Left lung (tissue), 4 donors: ENCODE measurements at regions not wholly inside any gene's neighbourhood (a gene's known extent, or its start where the extent isn't known, plus 50 kb on each side); places are given as distances from the start of the nearest gene placed in this dataset.
A peak's percentile ranks its signal among the peaks of the same experiment; 100 is the strongest.
"Not testable (repeated sequence)": the region's sequence is repeated elsewhere in the genome, so short reads cannot be mapped to it uniquely, and the experiment has no call there.

ENCODE experiments used
- ATAC-seq: fragments of 200-7000 bp; cut with Tn5 transposase; one replicate; pipeline ENCODE4 v1.9.1; 2020; ENCODE audit warnings: moderate library complexity
- DNase-seq, 4 donors: peaks; one replicate each; pipeline ENCODE4 v3.0.0-alpha.2; 2013 to 2020
- H3K27ac ChIP-seq, 2 donors: fragments of 200-600 bp; sonication (generic) in 1 of 2; one replicate each; pipeline versions ENCODE4 v1.5.0 to v1.8.0; 2020 to 2021
- H3K27me3 ChIP-seq, 2 donors: fragments of 200-600 bp; sonication (generic) in 1 of 2; one replicate each; pipeline versions ENCODE4 v1.5.0 to v1.8.0; 2020 to 2021
- H3K36me3 ChIP-seq, 2 donors: fragments of 200-600 bp; sonication (generic) in 1 of 2; one replicate each; pipeline versions ENCODE4 v1.5.0 to v1.8.0; 2020 to 2021
- H3K4me1 ChIP-seq, 2 donors: fragments of 200-600 bp; one replicate each; pipeline ENCODE4 v1.8.0; 2021
- H3K4me3 ChIP-seq, 2 donors: fragments of 200-600 bp; sonication (generic) in 1 of 2; one replicate each; pipeline versions ENCODE4 v1.5.0 to v1.8.0; 2020 to 2021; ENCODE audit warnings: mild to moderate bottlenecking in 1 of 2
- H3K9me3 ChIP-seq, 2 donors: fragments of 200-600 bp; sonication (generic) in 1 of 2; one replicate each; pipeline versions ENCODE4 v1.5.0 to v1.8.0; 2020 to 2021
- intact Hi-C, 2 donors: fragments of 100-400 bp; cut with DNase I; formaldehyde crosslinking; loops; one replicate each; pipeline versions ENCODE4 v1.11.2 to v1.14.2; 2022
- TF ChIP-seq, protein P1 (sequence below), 2 donors: fragments of 200-600 bp; sonication (generic) in 1 of 2; IDR thresholded peaks; one replicate each; pipeline versions ENCODE4 v1.5.0 to v1.8.0; 2021; ENCODE audit warnings: antibody characterized with exemption in 2 of 2
- donor health status: DM: no; HTN: yes; CAD: no.
- donor health status: DM: no; HTN: no; CAD: no.

DNA sequence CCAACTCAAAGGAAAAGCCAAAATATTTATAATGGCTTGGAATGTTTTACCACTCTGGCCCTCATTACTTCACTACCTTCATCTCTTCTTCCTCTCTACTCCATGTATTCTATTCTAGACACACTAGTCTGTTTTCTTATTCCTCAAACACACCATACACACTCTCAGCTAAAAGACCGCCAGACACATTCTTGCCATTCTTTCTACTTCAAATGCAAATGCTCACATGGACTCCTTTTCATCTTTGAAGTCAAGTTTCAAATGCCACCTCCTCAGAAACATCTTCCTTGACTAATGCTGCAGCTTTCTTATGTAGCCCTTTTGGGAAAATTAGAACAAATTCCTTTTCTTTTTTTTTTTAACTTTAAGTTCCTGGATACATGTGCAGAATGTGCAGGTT lies 412.9 kb upstream of the FMR1 start:
- no peak for ATAC-seq

DNA sequence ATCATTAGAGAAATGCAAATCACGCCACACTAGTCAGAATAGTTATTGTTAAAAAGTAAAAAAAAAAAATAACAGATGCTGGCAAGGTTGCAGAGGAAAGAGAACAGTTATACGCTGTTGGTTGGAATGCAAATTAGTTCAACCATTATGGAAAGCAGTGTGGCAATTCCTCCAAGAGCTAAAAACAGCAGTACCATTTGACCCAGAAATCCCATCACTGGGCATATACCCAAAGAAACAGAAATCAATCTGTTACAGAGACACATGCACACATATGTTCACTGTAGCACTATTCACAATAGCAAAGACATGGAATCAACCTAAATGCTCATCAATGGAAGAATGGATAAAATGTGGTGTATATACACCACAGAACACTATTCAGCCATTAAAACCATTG lies 388.7 kb upstream of the FMR1 start:
- DNase-seq = no peak
- Histone ChIP-seq H3K4me3 (no peak overlapping the region), H3K27ac (no peak overlapping the region), H3K4me1 (no peaks in the 10 kb centered on the region), H3K36me3 (no peaks in the 10 kb centered on the region), H3K9me3 (no peaks in the 10 kb centered on the region), H3K27me3 (no peaks in the 10 kb centered on the region)
- TF ChIP-seq, protein P1, sequence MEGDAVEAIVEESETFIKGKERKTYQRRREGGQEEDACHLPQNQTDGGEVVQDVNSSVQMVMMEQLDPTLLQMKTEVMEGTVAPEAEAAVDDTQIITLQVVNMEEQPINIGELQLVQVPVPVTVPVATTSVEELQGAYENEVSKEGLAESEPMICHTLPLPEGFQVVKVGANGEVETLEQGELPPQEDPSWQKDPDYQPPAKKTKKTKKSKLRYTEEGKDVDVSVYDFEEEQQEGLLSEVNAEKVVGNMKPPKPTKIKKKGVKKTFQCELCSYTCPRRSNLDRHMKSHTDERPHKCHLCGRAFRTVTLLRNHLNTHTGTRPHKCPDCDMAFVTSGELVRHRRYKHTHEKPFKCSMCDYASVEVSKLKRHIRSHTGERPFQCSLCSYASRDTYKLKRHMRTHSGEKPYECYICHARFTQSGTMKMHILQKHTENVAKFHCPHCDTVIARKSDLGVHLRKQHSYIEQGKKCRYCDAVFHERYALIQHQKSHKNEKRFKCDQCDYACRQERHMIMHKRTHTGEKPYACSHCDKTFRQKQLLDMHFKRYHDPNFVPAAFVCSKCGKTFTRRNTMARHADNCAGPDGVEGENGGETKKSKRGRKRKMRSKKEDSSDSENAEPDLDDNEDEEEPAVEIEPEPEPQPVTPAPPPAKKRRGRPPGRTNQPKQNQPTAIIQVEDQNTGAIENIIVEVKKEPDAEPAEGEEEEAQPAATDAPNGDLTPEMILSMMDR (IDR thresholded peaks at IDR 0.05) = no peak
- intact Hi-C loops = no loop called here
- ATAC-seq = no peak

More for the DNA sequence above, 412.9 kb upstream of the FMR1 start:
- H3K36me3 ChIP-seq = no peaks in the 10 kb centered on the region
- no peak overlapping the region for H3K27ac ChIP-seq
- TF ChIP-seq, protein P1 (IDR thresholded peaks at IDR 0.05) = no peak
- intact Hi-C loops = no loop called here
- no peaks in the 10 kb centered on the region for H3K9me3 ChIP-seq
- H3K4me1 ChIP-seq = no peaks in the 10 kb centered on the region
- no peak overlapping the region for H3K4me3 ChIP-seq
- DNase-seq = no peak
- H3K27me3 ChIP-seq = no peaks in the 10 kb centered on the region

DNA sequence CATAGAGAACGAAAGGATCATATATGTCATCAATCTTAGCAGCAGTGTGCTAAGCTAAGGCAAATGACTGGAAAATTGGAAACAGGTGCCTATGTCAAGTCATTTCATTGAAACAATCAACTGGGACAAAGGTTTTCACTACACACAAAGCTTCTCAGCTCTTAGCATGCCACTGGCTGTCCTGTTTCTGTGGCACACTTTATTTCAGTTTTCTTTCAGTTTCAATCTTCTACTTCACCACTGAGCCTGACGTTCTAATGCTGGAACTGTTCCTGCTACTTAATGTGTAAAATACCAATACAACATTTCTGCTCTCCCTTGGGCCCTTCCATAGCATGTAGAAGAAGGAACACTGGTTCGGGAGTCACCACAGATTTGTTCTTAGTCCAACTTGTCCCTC lies 378.3 kb upstream of the FMR1 start:
- ATAC-seq = no peak
- Histone ChIP-seq H3K4me3 (no peak overlapping the region), H3K27me3 (no peaks in the 10 kb centered on the region), H3K27ac (no peak overlapping the region), H3K36me3 (no peaks in the 10 kb centered on the region), H3K4me1 (no peaks in the 10 kb centered on the region), H3K9me3 (no peaks in the 10 kb centered on the region)
- DNase-seq = no peak
- TF ChIP-seq, protein P1 (IDR thresholded peaks at IDR 0.05) = no peak
- intact Hi-C loops = no loop called here

DNA sequence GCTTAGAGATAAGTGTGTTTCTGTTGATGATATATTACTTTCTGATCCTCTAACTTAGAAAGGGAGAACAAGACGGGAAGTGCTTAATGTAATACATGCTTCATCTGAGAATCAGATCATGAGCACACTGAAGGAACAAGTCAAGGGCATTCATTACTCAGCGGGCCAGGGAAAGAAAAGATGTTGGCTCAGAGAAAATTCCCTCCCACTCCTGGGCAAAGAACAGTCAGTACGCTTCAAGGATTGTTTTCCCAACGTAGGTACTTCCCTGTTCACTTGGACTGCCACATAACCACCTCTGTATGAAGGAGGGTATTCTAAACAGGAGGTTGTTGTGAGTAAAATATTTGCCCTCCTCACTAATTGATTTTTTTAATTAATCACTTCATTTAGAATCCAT lies 374.5 kb upstream of the FMR1 start:
- no peaks in the 10 kb centered on the region for H3K9me3 ChIP-seq
- H3K4me1 ChIP-seq = no peaks in the 10 kb centered on the region
- no peak for DNase-seq
- TF ChIP-seq, protein P1 (IDR thresholded peaks at IDR 0.05) = no peak
- no peak overlapping the region for H3K27ac ChIP-seq
- H3K36me3 ChIP-seq = no peaks in the 10 kb centered on the region
- peak; percentile 75 for ATAC-seq
- intact Hi-C loops = no loop called here
- no peaks in the 10 kb centered on the region for H3K27me3 ChIP-seq
- no peak overlapping the region for H3K4me3 ChIP-seq

DNA sequence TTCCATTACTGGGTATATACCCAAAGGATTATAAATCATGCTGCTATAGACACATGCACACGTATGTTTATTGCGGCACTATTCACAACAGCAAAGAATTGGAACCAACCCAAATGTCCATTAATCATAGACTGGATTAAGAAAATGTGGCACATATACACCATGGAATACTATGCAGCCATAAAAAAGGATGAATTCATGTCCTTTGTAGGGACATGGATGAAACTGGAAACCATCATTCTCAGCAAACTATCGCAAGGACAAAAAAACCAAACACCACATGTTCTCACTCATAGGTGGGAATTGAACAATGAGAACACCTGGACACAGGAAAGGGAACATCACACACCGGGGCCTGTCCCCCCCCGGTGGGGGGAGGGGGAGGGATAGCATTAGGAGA lies 363.7 kb upstream of the FMR1 start:
- H3K9me3 ChIP-seq, H3K27me3 ChIP-seq, H3K36me3 ChIP-seq, ATAC-seq, H3K4me1 ChIP-seq, H3K27ac ChIP-seq, H3K4me3 ChIP-seq, DNase-seq, intact Hi-C loops: not testable (repeated sequence)

DNA sequence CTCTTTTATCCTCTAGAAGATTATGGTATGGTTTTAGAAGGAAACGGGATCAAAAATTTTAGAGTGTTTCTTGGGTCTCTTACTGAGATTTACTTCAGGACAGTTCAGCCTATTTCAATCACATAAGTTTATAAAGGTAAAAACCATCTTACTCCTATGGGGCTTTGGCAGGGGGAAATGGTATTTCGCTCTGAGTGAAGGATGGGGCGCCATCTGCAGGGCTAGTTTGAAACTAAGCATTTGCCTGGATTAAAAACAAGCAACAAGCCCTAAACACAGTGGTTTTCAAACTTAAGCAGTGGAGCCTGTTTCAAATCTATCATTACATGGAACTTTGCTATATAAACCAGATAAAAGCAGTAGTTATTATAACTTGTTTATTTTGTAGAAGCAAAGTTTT lies 361.5 kb upstream of the FMR1 start:
- H3K9me3 ChIP-seq = no peaks in the 10 kb centered on the region
- H3K27me3 ChIP-seq = no peaks in the 10 kb centered on the region
- peak in 1 of 4 donors; percentile 4 for DNase-seq
- H3K4me1 ChIP-seq = no peaks in the 10 kb centered on the region
- intact Hi-C loops = no loop called here
- TF ChIP-seq, protein P1 (IDR thresholded peaks at IDR 0.05) = no peak
- no peak overlapping the region for H3K4me3 ChIP-seq
- H3K36me3 ChIP-seq = no peaks in the 10 kb centered on the region
- H3K27ac ChIP-seq = no peak overlapping the region
- ATAC-seq = peak; percentile 64
